ENCODE measurements at regions not wholly inside any gene's neighbourhood (a gene's known extent, or its start where the extent isn't known, plus 50 kb on each side); places are given as distances from the start of the nearest gene placed in this dataset.

DNA sequence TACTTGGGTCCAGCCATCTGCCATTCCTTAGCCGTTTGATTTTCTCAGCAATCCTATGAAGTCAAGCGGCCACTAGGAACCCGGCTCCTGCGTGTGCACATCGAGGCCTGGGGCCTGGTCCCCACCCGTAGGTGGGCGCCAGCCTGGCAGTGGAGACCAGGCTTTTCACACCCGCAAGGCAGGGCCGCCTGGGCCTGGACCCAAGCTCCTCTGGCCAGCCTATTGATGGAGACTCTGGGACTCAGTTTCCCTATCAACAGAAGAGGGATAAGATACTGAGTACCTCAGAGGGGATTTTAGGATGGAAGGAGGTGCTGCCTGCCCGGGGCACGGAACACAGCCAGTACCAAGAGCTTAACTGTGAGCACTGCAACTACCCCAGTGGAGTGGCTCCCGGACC is 104.3 kb upstream of the C14orf180 start:
- no peak overlapping the region for H3K4me2 ChIP-seq (ENCODE audit: low read length)
- ATAC-seq = no peak
- no peak overlapping the region for H3K9ac ChIP-seq (ENCODE audit: low read length)
- BruUV-seq (replicated peaks) = no TSS peak
- POLR2A ChIA-PET = no interaction called here
- H3K79me2 ChIP-seq (ENCODE audit: insufficient read depth, low read length) = no peaks in the 10 kb centered on the region
- no peak for TF ChIP-seq CBX3 (IDR thresholded peaks at IDR 0.05; ENCODE audit: low read depth)
- no peak for TF ChIP-seq EZH2 (IDR thresholded peaks at IDR 0.05)
- no peak for TF ChIP-seq ZBTB33 (IDR thresholded peaks at IDR 0.05; ENCODE audit: extremely low read depth, insufficient replicate concordance, low read length)
- no peak for TF ChIP-seq TCF7L2 (IDR thresholded peaks at IDR 0.05; ENCODE audit: borderline replicate concordance, extremely low read depth, insufficient read depth, insufficient read length)
- no peak for TF ChIP-seq ZNF274 (IDR thresholded peaks at IDR 0.05; ENCODE audit: low read depth, low read length)
- TF ChIP-seq POLR2AphosphoS5 (IDR thresholded peaks at IDR 0.05; ENCODE audit: low read depth, low read length) = no peak
- TF ChIP-seq FOSL1 (IDR thresholded peaks at IDR 0.05; ENCODE audit: low read depth) = no peak
- TF ChIP-seq, protein P1, sequence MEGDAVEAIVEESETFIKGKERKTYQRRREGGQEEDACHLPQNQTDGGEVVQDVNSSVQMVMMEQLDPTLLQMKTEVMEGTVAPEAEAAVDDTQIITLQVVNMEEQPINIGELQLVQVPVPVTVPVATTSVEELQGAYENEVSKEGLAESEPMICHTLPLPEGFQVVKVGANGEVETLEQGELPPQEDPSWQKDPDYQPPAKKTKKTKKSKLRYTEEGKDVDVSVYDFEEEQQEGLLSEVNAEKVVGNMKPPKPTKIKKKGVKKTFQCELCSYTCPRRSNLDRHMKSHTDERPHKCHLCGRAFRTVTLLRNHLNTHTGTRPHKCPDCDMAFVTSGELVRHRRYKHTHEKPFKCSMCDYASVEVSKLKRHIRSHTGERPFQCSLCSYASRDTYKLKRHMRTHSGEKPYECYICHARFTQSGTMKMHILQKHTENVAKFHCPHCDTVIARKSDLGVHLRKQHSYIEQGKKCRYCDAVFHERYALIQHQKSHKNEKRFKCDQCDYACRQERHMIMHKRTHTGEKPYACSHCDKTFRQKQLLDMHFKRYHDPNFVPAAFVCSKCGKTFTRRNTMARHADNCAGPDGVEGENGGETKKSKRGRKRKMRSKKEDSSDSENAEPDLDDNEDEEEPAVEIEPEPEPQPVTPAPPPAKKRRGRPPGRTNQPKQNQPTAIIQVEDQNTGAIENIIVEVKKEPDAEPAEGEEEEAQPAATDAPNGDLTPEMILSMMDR (IDR thresholded peaks at IDR 0.05 in 2 of 3, conservative IDR thresholded peaks at IDR 0.05 in 1 of 3; ENCODE audit: borderline replicate concordance in 1 of 3, insufficient read depth in 1 of 3, low read depth in 2 of 3, low read length in 2 of 3) = no peak
- TF ChIP-seq SRF (IDR thresholded peaks at IDR 0.05; ENCODE audit: low read depth) = no peak
- no peak for TF ChIP-seq JUND (IDR thresholded peaks at IDR 0.05)
- TF ChIP-seq SIN3A (IDR thresholded peaks at IDR 0.05; ENCODE audit: low read depth) = no peak
- no peak for TF ChIP-seq ZFX (IDR thresholded peaks at IDR 0.05)
- TF ChIP-seq, protein P2, sequence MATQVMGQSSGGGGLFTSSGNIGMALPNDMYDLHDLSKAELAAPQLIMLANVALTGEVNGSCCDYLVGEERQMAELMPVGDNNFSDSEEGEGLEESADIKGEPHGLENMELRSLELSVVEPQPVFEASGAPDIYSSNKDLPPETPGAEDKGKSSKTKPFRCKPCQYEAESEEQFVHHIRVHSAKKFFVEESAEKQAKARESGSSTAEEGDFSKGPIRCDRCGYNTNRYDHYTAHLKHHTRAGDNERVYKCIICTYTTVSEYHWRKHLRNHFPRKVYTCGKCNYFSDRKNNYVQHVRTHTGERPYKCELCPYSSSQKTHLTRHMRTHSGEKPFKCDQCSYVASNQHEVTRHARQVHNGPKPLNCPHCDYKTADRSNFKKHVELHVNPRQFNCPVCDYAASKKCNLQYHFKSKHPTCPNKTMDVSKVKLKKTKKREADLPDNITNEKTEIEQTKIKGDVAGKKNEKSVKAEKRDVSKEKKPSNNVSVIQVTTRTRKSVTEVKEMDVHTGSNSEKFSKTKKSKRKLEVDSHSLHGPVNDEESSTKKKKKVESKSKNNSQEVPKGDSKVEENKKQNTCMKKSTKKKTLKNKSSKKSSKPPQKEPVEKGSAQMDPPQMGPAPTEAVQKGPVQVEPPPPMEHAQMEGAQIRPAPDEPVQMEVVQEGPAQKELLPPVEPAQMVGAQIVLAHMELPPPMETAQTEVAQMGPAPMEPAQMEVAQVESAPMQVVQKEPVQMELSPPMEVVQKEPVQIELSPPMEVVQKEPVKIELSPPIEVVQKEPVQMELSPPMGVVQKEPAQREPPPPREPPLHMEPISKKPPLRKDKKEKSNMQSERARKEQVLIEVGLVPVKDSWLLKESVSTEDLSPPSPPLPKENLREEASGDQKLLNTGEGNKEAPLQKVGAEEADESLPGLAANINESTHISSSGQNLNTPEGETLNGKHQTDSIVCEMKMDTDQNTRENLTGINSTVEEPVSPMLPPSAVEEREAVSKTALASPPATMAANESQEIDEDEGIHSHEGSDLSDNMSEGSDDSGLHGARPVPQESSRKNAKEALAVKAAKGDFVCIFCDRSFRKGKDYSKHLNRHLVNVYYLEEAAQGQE (IDR thresholded peaks at IDR 0.05; ENCODE audit: low read depth) = no peak
- TF ChIP-seq EZH2phosphoT487 (IDR thresholded peaks at IDR 0.05; ENCODE audit: borderline replicate concordance) = no peak
- no peaks in the 10 kb centered on the region for H4K20me1 ChIP-seq (ENCODE audit: insufficient read depth)
- no peaks in the 10 kb centered on the region for H3K4me1 ChIP-seq (ENCODE audit: control insufficient read depth in 1 of 2, insufficient read depth in 2 of 2, low read length in 2 of 2)
- no peak overlapping the region for H2AFZ ChIP-seq (ENCODE audit: low read depth, low read length, poor library complexity, severe bottlenecking)
- no peak for DNase-seq (ENCODE audit: low read depth, low spot score)
- no peaks in the 10 kb centered on the region for H3K36me3 ChIP-seq (ENCODE audit: control insufficient read depth in 1 of 2, insufficient read depth in 2 of 2, low read length in 2 of 2)
- no peaks in the 10 kb centered on the region for H3K9me2 ChIP-seq (ENCODE audit: insufficient read depth)
- intact Hi-C loops (cut with micrococcal nuclease) = no loop called here
- no peak overlapping the region for H3K4me3 ChIP-seq (replicated peaks in 1 of 2; ENCODE audit: low read depth in 1 of 2, low read length in 2 of 2)
- RAD21 ChIA-PET (ENCODE audit: low non-redundant PET in 1 of 2, low total read pairs in 2 of 2, uncharacterized antibody in 2 of 2, unreplicated experiment in 2 of 2) = no interaction called here
- no peaks in the 10 kb centered on the region for H3K9me3 ChIP-seq (ENCODE audit: control insufficient read depth in 1 of 2, insufficient read depth in 1 of 2, low read depth in 1 of 2, low read length in 2 of 2)
- no peaks in the 10 kb centered on the region for H3K27me3 ChIP-seq (ENCODE audit: insufficient read depth, low read length)
- H3K27ac ChIP-seq (ENCODE audit: low read depth, low read length) = no peak overlapping the region
- CTCF ChIA-PET = no interaction called here
